ENCODE measurements at regions not wholly inside any gene's neighbourhood (a gene's known extent, or its start where the extent isn't known, plus 50 kb on each side); places are given as distances from the start of the nearest gene placed in this dataset.

DNA sequence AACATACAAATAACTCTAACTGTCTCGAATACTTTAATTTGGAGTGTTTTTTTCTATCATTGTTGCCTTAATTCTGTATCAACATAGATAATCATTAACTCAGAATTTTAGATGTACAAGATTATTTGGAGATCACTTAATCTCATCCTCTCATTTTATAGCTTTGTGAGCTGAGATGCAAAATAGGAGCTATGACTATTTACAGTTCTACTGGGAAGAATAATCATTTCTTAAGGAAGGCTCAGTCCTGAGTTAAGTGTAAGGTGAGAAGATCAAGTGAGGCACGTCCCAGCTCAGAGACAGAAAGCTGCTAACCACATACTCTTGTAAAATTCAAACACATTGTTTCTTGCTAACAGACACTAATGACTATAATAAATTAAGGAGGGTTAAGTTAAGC is 66.2 kb downstream of the CCDC54 start:
- dilution Hi-C loops (cut with HindIII; ENCODE audit: low sequenced_read_pairs, unreplicated experiment): no loop called here

More for the DNA sequence above, 66.2 kb downstream of the CCDC54 start:
- Histone ChIP-seq H2BK5ac (ENCODE audit: low read depth, low read length, poor library complexity, severe bottlenecking) (no peak overlapping the region), H2BK15ac (ENCODE audit: low read depth, low read length) (no peak overlapping the region), H2AK9ac (replicated peaks; ENCODE audit: low read depth, low read length, poor library complexity) (no peak overlapping the region), H3K4me2 (ENCODE audit: low read depth, low read length) (no peak overlapping the region), H3K9me3 (ENCODE audit: control insufficient read depth, insufficient read depth, low read length) (no peaks in the 10 kb centered on the region), H4K91ac (ENCODE audit: insufficient read depth, low read depth, low read length) (no peak overlapping the region), H3K9me1 (ENCODE audit: insufficient read depth, low read length) (peaks cover 3% of the 10 kb centered on the region; the same call in 1 of the 2 replicates), H3K27ac (ENCODE audit: insufficient read depth, low read length) (no peak overlapping the region), H3K9ac (ENCODE audit: low read depth, low read length) (no peak overlapping the region), H2AK5ac (ENCODE audit: low read depth, low read length) (no peak overlapping the region), H3K36me3 (ENCODE audit: control insufficient read depth, insufficient read depth, low read length) (no peaks in the 10 kb centered on the region), H2AFZ (replicated peaks; ENCODE audit: low read length, poor library complexity) (no peak overlapping the region), H3K4ac (ENCODE audit: low read depth, low read length) (no peak overlapping the region), H3K56ac (ENCODE audit: extremely low read depth, insufficient read depth, low read length) (no peak overlapping the region), H4K8ac (ENCODE audit: low read depth in 2 of 2, low read length in 2 of 2) (no peak overlapping the region), H3K14ac (replicated peaks; ENCODE audit: low read depth, low read length) (no peak overlapping the region), H3K4me1 (ENCODE audit: control insufficient read depth, insufficient read depth, low read length) (no peaks in the 10 kb centered on the region), H3K23ac (ENCODE audit: low read depth, low read length) (no peak overlapping the region), H3K27me3 (ENCODE audit: control insufficient read depth, insufficient read depth, low read length) (no peaks in the 10 kb centered on the region; the same call in 1 of the 2 replicates), H2BK120ac (ENCODE audit: low read depth, low read length) (no peak overlapping the region), H4K20me1 (ENCODE audit: insufficient read depth, low read length) (no peaks in the 10 kb centered on the region), H3K4me3 (ENCODE audit: insufficient read depth, low read depth, low read length) (no peak overlapping the region), H2BK20ac (ENCODE audit: low read depth, low read length) (no peak overlapping the region), H3K18ac (ENCODE audit: low read depth, low read length) (no peak overlapping the region), H4K5ac (ENCODE audit: low read depth, low read length) (no peak overlapping the region), H3K79me1 (ENCODE audit: low read depth in 1 of 2, low read length in 2 of 2) (no peaks in the 10 kb centered on the region)
- no peak for ATAC-seq (ENCODE audit: low read depth)
- no peak for DNase-seq
- intact Hi-C loops (cut with micrococcal nuclease): no loop called here
- WGBS, 2 experiments (ENCODE audit: extremely low coverage in 2 of 2, insufficient read length in 1 of 2): no CpG with 5 or more reads among the region's 2 CpGs
- ChIA-PET CTCF (interaction anchor here (0.9 kb wide), 1 partner anchor 9 kb away, joined by 3 read pairs; no protein-coding TSS in a partner anchor), POLR2A (ENCODE audit: unreplicated experiment) (no interaction called here)
- TF ChIP-seq MAFK (IDR thresholded peaks at IDR 0.05; ENCODE audit: low read depth, low read length): no peak
- TF ChIP-seq POLR2A (IDR thresholded peaks at IDR 0.05; ENCODE audit: low read depth, low read length): no peak
- TF ChIP-seq NFE2L2 (IDR thresholded peaks at IDR 0.05; ENCODE audit: low read depth, low read length): no peak
- no peak for TF ChIP-seq MXI1 (IDR thresholded peaks at IDR 0.05; ENCODE audit: borderline replicate concordance, low read depth, low read length)
- TF ChIP-seq CHD1 (IDR thresholded peaks at IDR 0.05; ENCODE audit: low read depth, low read length): no peak
- TF ChIP-seq, protein P1, sequence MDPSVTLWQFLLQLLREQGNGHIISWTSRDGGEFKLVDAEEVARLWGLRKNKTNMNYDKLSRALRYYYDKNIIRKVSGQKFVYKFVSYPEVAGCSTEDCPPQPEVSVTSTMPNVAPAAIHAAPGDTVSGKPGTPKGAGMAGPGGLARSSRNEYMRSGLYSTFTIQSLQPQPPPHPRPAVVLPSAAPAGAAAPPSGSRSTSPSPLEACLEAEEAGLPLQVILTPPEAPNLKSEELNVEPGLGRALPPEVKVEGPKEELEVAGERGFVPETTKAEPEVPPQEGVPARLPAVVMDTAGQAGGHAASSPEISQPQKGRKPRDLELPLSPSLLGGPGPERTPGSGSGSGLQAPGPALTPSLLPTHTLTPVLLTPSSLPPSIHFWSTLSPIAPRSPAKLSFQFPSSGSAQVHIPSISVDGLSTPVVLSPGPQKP (IDR thresholded peaks at IDR 0.05; ENCODE audit: borderline replicate concordance, low read depth, low read length): no peak
- TF ChIP-seq BHLHE40 (IDR thresholded peaks at IDR 0.05; ENCODE audit: low read depth, low read length): no peak
- no peak for TF ChIP-seq RCOR1 (IDR thresholded peaks at IDR 0.05; ENCODE audit: insufficient replicate concordance, low read length)
- no peak for TF ChIP-seq MAZ (IDR thresholded peaks at IDR 0.05; ENCODE audit: borderline replicate concordance, low read depth, low read length)
- TF ChIP-seq CEBPB (IDR thresholded peaks at IDR 0.05; ENCODE audit: low read depth, low read length): no peak
- TF ChIP-seq, protein P2, sequence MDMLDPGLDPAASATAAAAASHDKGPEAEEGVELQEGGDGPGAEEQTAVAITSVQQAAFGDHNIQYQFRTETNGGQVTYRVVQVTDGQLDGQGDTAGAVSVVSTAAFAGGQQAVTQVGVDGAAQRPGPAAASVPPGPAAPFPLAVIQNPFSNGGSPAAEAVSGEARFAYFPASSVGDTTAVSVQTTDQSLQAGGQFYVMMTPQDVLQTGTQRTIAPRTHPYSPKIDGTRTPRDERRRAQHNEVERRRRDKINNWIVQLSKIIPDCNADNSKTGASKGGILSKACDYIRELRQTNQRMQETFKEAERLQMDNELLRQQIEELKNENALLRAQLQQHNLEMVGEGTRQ (IDR thresholded peaks at IDR 0.05; ENCODE audit: low read depth, low read length): no peak
- TF ChIP-seq RAD21 (IDR thresholded peaks at IDR 0.05; ENCODE audit: low read length): no peak
- TF ChIP-seq SMC3 (IDR thresholded peaks at IDR 0.05; ENCODE audit: low read depth, low read length): no peak
- no peak for TF ChIP-seq FOS (IDR thresholded peaks at IDR 0.05; ENCODE audit: low read depth, low read length)
- TF ChIP-seq RFX5 (IDR thresholded peaks at IDR 0.05; ENCODE audit: low read depth, low read length): no peak
- TF ChIP-seq, protein P3, sequence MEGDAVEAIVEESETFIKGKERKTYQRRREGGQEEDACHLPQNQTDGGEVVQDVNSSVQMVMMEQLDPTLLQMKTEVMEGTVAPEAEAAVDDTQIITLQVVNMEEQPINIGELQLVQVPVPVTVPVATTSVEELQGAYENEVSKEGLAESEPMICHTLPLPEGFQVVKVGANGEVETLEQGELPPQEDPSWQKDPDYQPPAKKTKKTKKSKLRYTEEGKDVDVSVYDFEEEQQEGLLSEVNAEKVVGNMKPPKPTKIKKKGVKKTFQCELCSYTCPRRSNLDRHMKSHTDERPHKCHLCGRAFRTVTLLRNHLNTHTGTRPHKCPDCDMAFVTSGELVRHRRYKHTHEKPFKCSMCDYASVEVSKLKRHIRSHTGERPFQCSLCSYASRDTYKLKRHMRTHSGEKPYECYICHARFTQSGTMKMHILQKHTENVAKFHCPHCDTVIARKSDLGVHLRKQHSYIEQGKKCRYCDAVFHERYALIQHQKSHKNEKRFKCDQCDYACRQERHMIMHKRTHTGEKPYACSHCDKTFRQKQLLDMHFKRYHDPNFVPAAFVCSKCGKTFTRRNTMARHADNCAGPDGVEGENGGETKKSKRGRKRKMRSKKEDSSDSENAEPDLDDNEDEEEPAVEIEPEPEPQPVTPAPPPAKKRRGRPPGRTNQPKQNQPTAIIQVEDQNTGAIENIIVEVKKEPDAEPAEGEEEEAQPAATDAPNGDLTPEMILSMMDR (conservative IDR thresholded peaks at IDR 0.05; ENCODE audit: low read depth, low read length): no peak
- in situ Hi-C loops (cut with MboI; ENCODE audit: low sequenced_read_pairs): no loop called here
- no TSS peak for BruUV-seq (replicated peaks)

Data from IMR-90 (cell line).